ENCODE measurements at regions not wholly inside any gene's neighbourhood (a gene's known extent, or its start where the extent isn't known, plus 50 kb on each side); places are given as distances from the start of the nearest gene placed in this dataset.

DNA sequence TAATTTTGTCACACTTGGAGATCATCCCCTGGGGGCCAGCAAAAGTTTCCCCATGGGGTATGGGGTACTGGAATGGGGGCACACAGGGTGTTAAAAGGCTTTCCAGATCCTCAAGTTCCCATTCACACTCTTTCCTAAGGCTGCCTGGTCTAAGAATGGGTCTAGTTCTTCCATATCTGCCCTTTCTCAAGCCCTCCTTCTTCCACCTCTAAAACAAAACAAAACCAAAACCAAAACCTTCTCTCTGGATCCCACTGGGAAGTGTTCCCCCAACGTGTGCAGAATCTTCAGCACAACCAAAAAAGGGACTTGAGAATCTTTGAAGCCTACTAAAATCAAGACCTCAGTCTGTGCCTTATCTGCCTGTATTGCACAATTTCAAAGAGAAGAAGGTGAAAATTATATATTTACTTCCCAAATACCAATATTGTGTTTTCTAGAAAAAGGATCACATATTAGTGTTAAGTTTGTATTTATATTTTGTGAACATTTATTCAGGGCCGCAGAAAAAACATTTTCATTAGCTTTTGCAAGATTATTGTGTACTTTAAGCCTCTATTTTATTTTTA is 207.2 kb upstream of the TCF4 start:
- TF ChIP-seq RARB (CRISPR knock-in tag; IDR thresholded peaks at IDR 0.05) (no peak), ZNF70 (CRISPR knock-in tag; IDR thresholded peaks at IDR 0.05) (no peak)
- TF ChIP-seq, protein P1, sequence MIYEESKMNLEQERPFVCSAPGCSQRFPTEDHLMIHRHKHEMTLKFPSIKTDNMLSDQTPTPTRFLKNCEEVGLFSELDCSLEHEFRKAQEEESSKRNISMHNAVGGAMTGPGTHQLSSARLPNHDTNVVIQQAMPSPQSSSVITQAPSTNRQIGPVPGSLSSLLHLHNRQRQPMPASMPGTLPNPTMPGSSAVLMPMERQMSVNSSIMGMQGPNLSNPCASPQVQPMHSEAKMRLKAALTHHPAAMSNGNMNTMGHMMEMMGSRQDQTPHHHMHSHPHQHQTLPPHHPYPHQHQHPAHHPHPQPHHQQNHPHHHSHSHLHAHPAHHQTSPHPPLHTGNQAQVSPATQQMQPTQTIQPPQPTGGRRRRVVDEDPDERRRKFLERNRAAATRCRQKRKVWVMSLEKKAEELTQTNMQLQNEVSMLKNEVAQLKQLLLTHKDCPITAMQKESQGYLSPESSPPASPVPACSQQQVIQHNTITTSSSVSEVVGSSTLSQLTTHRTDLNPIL (CRISPR knock-in tag; IDR thresholded peaks at IDR 0.05; ENCODE audit: low read depth) = no peak

Measured in SK-N-SH treated with all-trans-retinoic acid at 6 μM for 48 hours (cell line).